ENCODE measurements at regions not wholly inside any gene's neighbourhood (a gene's known extent, or its start where the extent isn't known, plus 50 kb on each side); places are given as distances from the start of the nearest gene placed in this dataset.

DNA sequence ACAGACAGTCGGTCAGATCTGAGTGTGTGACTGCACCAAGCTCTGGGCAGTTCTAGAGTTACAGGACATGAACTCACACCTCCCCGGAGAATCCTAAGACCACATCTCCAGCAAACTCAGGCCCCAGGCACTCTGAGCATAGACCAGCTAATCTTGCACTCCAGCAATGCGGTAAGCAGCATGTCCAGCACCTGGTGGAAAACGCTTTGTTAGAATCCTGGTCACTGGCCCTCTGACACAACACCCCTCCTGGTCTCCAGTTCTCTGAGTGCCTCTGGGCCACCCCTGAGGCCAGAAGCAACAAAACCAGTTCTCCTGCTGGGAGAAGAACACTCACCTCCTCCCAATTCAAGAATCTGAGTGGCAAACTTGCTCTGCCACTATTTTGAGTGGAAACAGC, 82.7 kb upstream of the TMEM45B start:
- TF ChIP-seq, protein P1, sequence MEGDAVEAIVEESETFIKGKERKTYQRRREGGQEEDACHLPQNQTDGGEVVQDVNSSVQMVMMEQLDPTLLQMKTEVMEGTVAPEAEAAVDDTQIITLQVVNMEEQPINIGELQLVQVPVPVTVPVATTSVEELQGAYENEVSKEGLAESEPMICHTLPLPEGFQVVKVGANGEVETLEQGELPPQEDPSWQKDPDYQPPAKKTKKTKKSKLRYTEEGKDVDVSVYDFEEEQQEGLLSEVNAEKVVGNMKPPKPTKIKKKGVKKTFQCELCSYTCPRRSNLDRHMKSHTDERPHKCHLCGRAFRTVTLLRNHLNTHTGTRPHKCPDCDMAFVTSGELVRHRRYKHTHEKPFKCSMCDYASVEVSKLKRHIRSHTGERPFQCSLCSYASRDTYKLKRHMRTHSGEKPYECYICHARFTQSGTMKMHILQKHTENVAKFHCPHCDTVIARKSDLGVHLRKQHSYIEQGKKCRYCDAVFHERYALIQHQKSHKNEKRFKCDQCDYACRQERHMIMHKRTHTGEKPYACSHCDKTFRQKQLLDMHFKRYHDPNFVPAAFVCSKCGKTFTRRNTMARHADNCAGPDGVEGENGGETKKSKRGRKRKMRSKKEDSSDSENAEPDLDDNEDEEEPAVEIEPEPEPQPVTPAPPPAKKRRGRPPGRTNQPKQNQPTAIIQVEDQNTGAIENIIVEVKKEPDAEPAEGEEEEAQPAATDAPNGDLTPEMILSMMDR (IDR thresholded peaks at IDR 0.05): no peak
- no peak for TF ChIP-seq POLR2A (IDR thresholded peaks at IDR 0.05)
